Gastrocnemius medialis (tissue), 4 donors: ENCODE measurements at regions not wholly inside any gene's neighbourhood (a gene's known extent, or its start where the extent isn't known, plus 50 kb on each side); places are given as distances from the start of the nearest gene placed in this dataset.
"Not testable (repeated sequence)": the region's sequence is repeated elsewhere in the genome, so short reads cannot be mapped to it uniquely, and the experiment has no call there.

Experiments
- ATAC-seq, 2 donors: fragments of 150-250 bp; one replicate each; pipeline ENCODE4 v1.9.1; 2016
- DNase-seq, 2 donors: peaks; one replicate each; pipeline ENCODE4 v3.0.0-alpha.2; 2019
- H3K27ac ChIP-seq, 4 donors: fragments of 200-600 bp; sonication (generic); 1 replicate in 1 of 4; 2 replicates in 3 of 4; pipeline ENCODE4 v1.5.1; 2016 to 2018; ENCODE audit warnings: mild to moderate bottlenecking in 2 of 4, moderate library complexity in 1 of 4
- H3K27me3 ChIP-seq, 3 donors: fragments of 200-600 bp; sonication (generic) in 2 of 3; 1 replicate in 1 of 3; 2 replicates in 2 of 3; pipeline versions ENCODE4 v1.5.1 to v1.6.0; 2016 to 2019; ENCODE audit warnings: mild to moderate bottlenecking in 1 of 3, moderate library complexity in 1 of 3
- H3K36me3 ChIP-seq, 2 donors: fragments of 200-600 bp; sonication (generic) in 1 of 2; one replicate each; pipeline ENCODE4 v1.5.1; 2017 to 2018
- H3K4me1 ChIP-seq, 2 donors: fragments of 200-600 bp; sonication (generic) in 1 of 2; one replicate each; pipeline ENCODE4 v1.5.1; 2016 to 2017; ENCODE audit warnings: mild to moderate bottlenecking in 2 of 2
- H3K4me3 ChIP-seq, 4 donors: fragments of 200-600 bp; sonication (generic) in 3 of 4; 1 replicate in 1 of 4; 2 replicates in 3 of 4; pipeline ENCODE4 v1.5.1; 2016 to 2019; ENCODE audit warnings: mild to moderate bottlenecking in 2 of 4
- H3K9me3 ChIP-seq, 3 donors: fragments of 200-600 bp; sonication (generic) in 2 of 3; 1 replicate in 1 of 3; 2 replicates in 2 of 3; pipeline ENCODE4 v1.5.1; 2016 to 2019
- CTCF ChIP-seq, 5 experiments: fragments of 450-650 bp in 3 of 5; fragments of 200-600 bp in 2 of 5; sonication (generic) in 2 of 5; IDR thresholded peaks in 4 of 5; conservative IDR thresholded peaks in 1 of 5; 1 replicate in 4 of 5; 2 replicates in 1 of 5; pipeline ENCODE4 v1.5.1; 2016 to 2019; ENCODE audit warnings: antibody characterized with exemption in 5 of 5, mild to moderate bottlenecking in 3 of 5, moderate library complexity in 3 of 5
- POLR2A ChIP-seq, 2 donors: fragments of 450-650 bp; IDR thresholded peaks; one replicate each; pipeline ENCODE4 v1.6.1; 2017; ENCODE audit warnings: antibody characterized with exemption in 2 of 2, mild to moderate bottlenecking in 2 of 2, moderate library complexity in 2 of 2
- in situ Hi-C, 4 donors: fragments of 200-750 bp; cut with MboI; loops; one replicate each; pipeline versions ENCODE4 v1.15.0 to v1.8.0; 2017; ENCODE audit warnings: low sequenced_read_pairs in 4 of 4
- intact Hi-C: fragments of 100-400 bp; cut with DNase I; formaldehyde crosslinking; loops from one replicate; pipeline ENCODE4 v1.15.1; 2023; ENCODE audit warnings: low total_unique reads

- H3K27me3 ChIP-seq, result no peaks in the 10 kb centered on the region
- DNase-seq, result no peak
- no peaks in the 10 kb centered on the region for H3K9me3 ChIP-seq
- no peak overlapping the region for H3K27ac ChIP-seq
- in situ Hi-C loops, result no loop called here
- intact Hi-C loops, result no loop called here
- ATAC-seq, result no peak
- H3K4me3 ChIP-seq, result no peak overlapping the region
- no peak for TF ChIP-seq POLR2A (IDR thresholded peaks at IDR 0.05)
- TF ChIP-seq CTCF (IDR thresholded peaks at IDR 0.05 in 4 of 5, conservative IDR thresholded peaks at IDR 0.05 in 1 of 5), result no peak
- H3K4me1 ChIP-seq, result peaks cover 0 to 7% of the 10 kb centered on the region in 2 donors
- no peaks in the 10 kb centered on the region for H3K36me3 ChIP-seq
Measured at GRCh38 chr4:159024266-159024665, 78.6 kb upstream of the RAPGEF2 start.

- no peak overlapping the region for H3K27ac ChIP-seq
- intact Hi-C loops (no loop called here), in situ Hi-C loops (no loop called here)
- TF ChIP-seq CTCF (IDR thresholded peaks at IDR 0.05 in 4 of 5, conservative IDR thresholded peaks at IDR 0.05 in 1 of 5) (no peak), POLR2A (IDR thresholded peaks at IDR 0.05) (no peak)
- ATAC-seq (no peak), DNase-seq (no peak)
- H3K4me1 ChIP-seq, result peaks cover 0 to 7% of the 10 kb centered on the region in 2 donors
- H3K4me3 ChIP-seq, result no peak overlapping the region
- H3K27me3 ChIP-seq, result no peaks in the 10 kb centered on the region
- H3K36me3 ChIP-seq, result no peaks in the 10 kb centered on the region
- no peaks in the 10 kb centered on the region for H3K9me3 ChIP-seq
Measured at GRCh38 chr4:159024828-159025227, 78.1 kb upstream of the RAPGEF2 start.

GRCh38 chr4:159026329-159026728 is 76.5 kb upstream of the RAPGEF2 start:
- intact Hi-C loops (no loop called here), in situ Hi-C loops (no loop called here)
- TF ChIP-seq CTCF (IDR thresholded peaks at IDR 0.05 in 4 of 5, conservative IDR thresholded peaks at IDR 0.05 in 1 of 5) (no peak), POLR2A (IDR thresholded peaks at IDR 0.05) (no peak)
- Histone ChIP-seq H3K27ac (no peak overlapping the region), H3K27me3 (no peaks in the 10 kb centered on the region), H3K36me3 (no peaks in the 10 kb centered on the region), H3K4me1 (peaks cover 0 to 7% of the 10 kb centered on the region in 2 donors), H3K9me3 (no peaks in the 10 kb centered on the region), H3K4me3 (no peak overlapping the region)
- DNase-seq (no peak), ATAC-seq (no peak)

GRCh38 chr4:159027535-159027934 is 75.3 kb upstream of the RAPGEF2 start:
- ATAC-seq (no peak), DNase-seq (no peak)
- H3K27ac ChIP-seq, result no peak overlapping the region
- intact Hi-C loops (no loop called here), in situ Hi-C loops (no loop called here)
- no peaks in the 10 kb centered on the region for H3K27me3 ChIP-seq
- H3K4me1 ChIP-seq, result peaks cover 0 to 7% of the 10 kb centered on the region in 2 donors
- H3K36me3 ChIP-seq, result no peaks in the 10 kb centered on the region
- no peak overlapping the region for H3K4me3 ChIP-seq
- H3K9me3 ChIP-seq, result no peaks in the 10 kb centered on the region
- TF ChIP-seq POLR2A (IDR thresholded peaks at IDR 0.05), result no peak
- no peak for TF ChIP-seq CTCF (IDR thresholded peaks at IDR 0.05 in 4 of 5, conservative IDR thresholded peaks at IDR 0.05 in 1 of 5)

GRCh38 chr4:159029481-159029880 is 73.4 kb upstream of the RAPGEF2 start:
- DNase-seq, result no peak
- Histone ChIP-seq H3K4me3 (no peak overlapping the region), H3K27me3 (no peaks in the 10 kb centered on the region), H3K36me3 (no peaks in the 10 kb centered on the region), H3K27ac (no peak overlapping the region), H3K9me3 (no peaks in the 10 kb centered on the region), H3K4me1 (peaks cover 0 to 7% of the 10 kb centered on the region in 2 donors)
- in situ Hi-C loops, result no loop called here
- TF ChIP-seq CTCF (IDR thresholded peaks at IDR 0.05 in 4 of 5, conservative IDR thresholded peaks at IDR 0.05 in 1 of 5) (no peak), POLR2A (IDR thresholded peaks at IDR 0.05) (no peak)
- intact Hi-C loops, result no loop called here
- ATAC-seq, result no peak

GRCh38 chr4:159030297-159030696 is 72.6 kb upstream of the RAPGEF2 start:
- H3K4me1 ChIP-seq, in situ Hi-C loops, intact Hi-C loops: not testable (repeated sequence)

More at GRCh38 chr4:159030297-159030696, 72.6 kb upstream of the RAPGEF2 start:
- not testable (repeated sequence) for H3K9me3 ChIP-seq, H3K27me3 ChIP-seq, H3K4me3 ChIP-seq, ATAC-seq, DNase-seq, H3K36me3 ChIP-seq, H3K27ac ChIP-seq
